H1 (cell line): ENCODE measurements at regions not wholly inside any gene's neighbourhood (a gene's known extent, or its start where the extent isn't known, plus 50 kb on each side); places are given as distances from the start of the nearest gene placed in this dataset.
A peak's percentile ranks its signal among the peaks of the same experiment; 100 is the strongest.

ENCODE experiments used
- CTCF ChIA-PET: fragments of 300-600 bp; sonication (Branson Sonifier 250); formaldehyde crosslinking; loops from one replicate; lab custom pipeline; 2021; ENCODE audit not compliant: partially characterized antibody; lab: Charles Lee
- POLR2A ChIA-PET: fragments of 300-600 bp; sonication (Branson Sonifier 250); formaldehyde crosslinking; loops from one replicate; lab custom pipeline; 2021; ENCODE audit warnings: inconsistent platforms; ENCODE audit not compliant: partially characterized antibody; lab: Charles Lee
- DNase-seq, 2 experiments: peaks; one replicate each; pipeline versions ENCODE4 v3.0.0 to v3.0.0-alpha.2; 2010 to 2022; ENCODE audit warnings: low spot score in 2 of 2, low read depth in 1 of 2, mixed read lengths in 1 of 2
- FAIRE-seq: peaks from 2 replicates; lab custom pipeline; 2011; peaks lifted over from hg19 to GRCh38; lab: Jason Lieb, UNC
- H2AFZ ChIP-seq: 2 replicates; pipeline ENCODE4 v1.8.1; 2012; ENCODE audit warnings: low read length, inconsistent platforms
- H2AK5ac ChIP-seq: 2 replicates; pipeline ENCODE4 v1.6.1; 2013; ENCODE audit warnings: low read depth, low read length
- H2BK120ac ChIP-seq: replicated peaks from 2 replicates; pipeline ENCODE3; 2013; ENCODE audit warnings: low read depth, low read length, inconsistent platforms
- H2BK12ac ChIP-seq: 2 replicates; pipeline ENCODE4 v1.6.1; 2013; ENCODE audit warnings: low read depth, low read length
- H2BK15ac ChIP-seq: 2 replicates; pipeline ENCODE4 v1.6.1; 2013; ENCODE audit warnings: low read length
- H2BK20ac ChIP-seq: 2 replicates; pipeline ENCODE4 v1.6.1; 2013; ENCODE audit warnings: low read length
- H2BK5ac ChIP-seq: 2 replicates; pipeline ENCODE4 v1.6.1; 2013; ENCODE audit warnings: low read depth, low read length
- H3K14ac ChIP-seq: 2 replicates; pipeline ENCODE4 v1.6.1; 2013; ENCODE audit warnings: inconsistent platforms; ENCODE audit not compliant: insufficient read length
- H3K18ac ChIP-seq: 2 replicates; pipeline ENCODE4 v1.6.1; 2013; ENCODE audit warnings: low read length; ENCODE audit errors: extremely low read depth
- H3K23ac ChIP-seq: 2 replicates; pipeline ENCODE4 v1.6.1; 2013; ENCODE audit warnings: inconsistent platforms; ENCODE audit not compliant: insufficient read length
- H3K23me2 ChIP-seq: 2 replicates; pipeline ENCODE4 v1.6.1; 2013; ENCODE audit warnings: low read depth, low read length
- H3K27ac ChIP-seq: 2 replicates; pipeline ENCODE4 v1.6.1; 2011; ENCODE audit warnings: low read depth, low read length, inconsistent platforms
- H3K27me3 ChIP-seq, 4 experiments: replicated peaks in 1 of 4; 1 replicate in 1 of 4; 2 replicates in 3 of 4; pipeline versions ENCODE4 v1.6.1 to v1.8.1; 2011 to 2013; ENCODE audit warnings: low read length in 3 of 4, mild to moderate bottlenecking in 3 of 4, inconsistent platforms in 2 of 4, mixed read lengths in 2 of 4, moderate library complexity in 1 of 4; ENCODE audit not compliant: control insufficient read depth in 3 of 4, insufficient read depth in 3 of 4; ENCODE audit errors: extremely low read depth in 1 of 4
- H3K36me3 ChIP-seq, 4 experiments: 2 replicates each; pipeline versions ENCODE4 v1.6.1 to v1.8.1; 2011 to 2013; ENCODE audit warnings: mild to moderate bottlenecking in 4 of 4, low read length in 3 of 4, moderate library complexity in 2 of 4, control low read depth in 1 of 4, inconsistent platforms in 1 of 4; ENCODE audit not compliant: insufficient read depth in 4 of 4, control insufficient read depth in 2 of 4
- H3K4ac ChIP-seq: replicated peaks from 2 replicates; pipeline ENCODE3; 2013; ENCODE audit warnings: low read length, low read depth, mixed read lengths, inconsistent platforms; ENCODE audit not compliant: insufficient read length
- H3K4me1 ChIP-seq, 4 experiments: replicated peaks in 1 of 4; 1 replicate in 1 of 4; 2 replicates in 3 of 4; pipeline versions ENCODE4 v1.6.1 to v1.8.1; 2011 to 2013; ENCODE audit warnings: low read length in 3 of 4, inconsistent platforms in 2 of 4, mixed read lengths in 1 of 4; ENCODE audit not compliant: insufficient read depth in 4 of 4, control insufficient read depth in 3 of 4
- H3K4me2 ChIP-seq, 2 experiments: 2 replicates each; pipeline versions ENCODE4 v1.6.1 to v1.8.1; 2011 to 2013; ENCODE audit warnings: low read depth in 2 of 2, low read length in 2 of 2, control low read depth in 1 of 2, inconsistent platforms in 1 of 2, mild to moderate bottlenecking in 1 of 2; ENCODE audit not compliant: insufficient read depth in 1 of 2
- H3K4me3 ChIP-seq, 4 experiments: fragments of 200-600, 300-600 bp in 1 of 4; sonication (generic), shearing (Covaris generic), sonication (Bioruptor Twin) in 1 of 4; 2 replicates each; pipeline versions ENCODE4 v1.5.1 to v1.8.1; 2011 to 2016; ENCODE audit warnings: low read length in 4 of 4, low read depth in 3 of 4, control low read depth in 2 of 4, inconsistent platforms in 2 of 4, mild to moderate bottlenecking in 2 of 4, mixed read lengths in 1 of 4, moderate library complexity in 1 of 4; ENCODE audit not compliant: insufficient read depth in 2 of 4; ENCODE audit errors: extremely low read depth in 1 of 4
- H3K56ac ChIP-seq: replicated peaks from 2 replicates; pipeline ENCODE3; 2013; ENCODE audit warnings: low read depth, mild to moderate bottlenecking, mixed read lengths, low read length, inconsistent platforms; ENCODE audit not compliant: insufficient read length
- H3K79me1 ChIP-seq: 2 replicates; pipeline ENCODE4 v1.6.1; 2013; ENCODE audit warnings: low read depth, low read length, control low read depth
- H3K79me2 ChIP-seq, 2 experiments: 2 replicates each; pipeline versions ENCODE4 v1.6.1 to v1.8.1; 2012 to 2013; ENCODE audit warnings: low read length in 2 of 2, mild to moderate bottlenecking in 2 of 2, inconsistent platforms in 1 of 2; ENCODE audit not compliant: insufficient read depth in 2 of 2, control insufficient read depth in 1 of 2
- H3K9ac ChIP-seq, 4 experiments: replicated peaks in 1 of 4; 1 replicate in 1 of 4; 2 replicates in 3 of 4; pipeline versions ENCODE4 v1.6.1 to v1.8.1; 2011 to 2013; ENCODE audit warnings: low read depth in 3 of 4, low read length in 3 of 4, control low read depth in 2 of 4, mild to moderate bottlenecking in 2 of 4, moderate library complexity in 2 of 4, inconsistent platforms in 1 of 4; ENCODE audit errors: extremely low read depth in 1 of 4
- H3K9me3 ChIP-seq, 2 experiments: 2 replicates each; pipeline versions ENCODE4 v1.6.1 to v1.8.1; 2012 to 2013; ENCODE audit warnings: mild to moderate bottlenecking in 2 of 2, moderate library complexity in 2 of 2, control low read depth in 1 of 2, inconsistent platforms in 1 of 2, low read depth in 1 of 2, low read length in 1 of 2, mixed read lengths in 1 of 2; ENCODE audit not compliant: insufficient read depth in 2 of 2
- H4K20me1 ChIP-seq, 2 experiments: replicated peaks in 1 of 2; 2 replicates each; pipeline versions ENCODE3 to v1.8.1; 2011 to 2013; ENCODE audit warnings: inconsistent platforms in 2 of 2, low read length in 2 of 2, mild to moderate bottlenecking in 1 of 2; ENCODE audit not compliant: insufficient read depth in 2 of 2, control insufficient read depth in 1 of 2
- H4K5ac ChIP-seq: 2 replicates; pipeline ENCODE4 v1.6.1; 2013; ENCODE audit warnings: low read length, low read depth, mixed read lengths, inconsistent platforms; ENCODE audit not compliant: insufficient read length
- H4K8ac ChIP-seq: 2 replicates; pipeline ENCODE4 v1.8.0; 2013; ENCODE audit warnings: mild to moderate bottlenecking, moderate library complexity, low read length, inconsistent platforms; ENCODE audit not compliant: insufficient read depth; ENCODE audit errors: extremely low read depth
- H4K91ac ChIP-seq: replicated peaks from 2 replicates; pipeline ENCODE3; 2013; ENCODE audit warnings: low read length, mixed read lengths, inconsistent platforms; ENCODE audit not compliant: insufficient read length
- CBX5 ChIP-seq: fragments of 300-800, 300-1000 bp; sonication (generic); IDR thresholded peaks from 2 replicates; pipeline ENCODE4 v1.7.1; 2016; ENCODE audit warnings: antibody characterized with exemption, low read length, low read depth
- CREB1 ChIP-seq: IDR thresholded peaks from 2 replicates; pipeline ENCODE4 v1.6.1; 2012; ENCODE audit warnings: inconsistent platforms
- JUND ChIP-seq: IDR thresholded peaks from 2 replicates; pipeline ENCODE4 v1.6.1; 2011; ENCODE audit warnings: mild to moderate bottlenecking, improper control_type of control experiment, low read length
- KDM4A ChIP-seq: IDR thresholded peaks from one replicate; pipeline ENCODE4 v1.7.1; 2012; ENCODE audit warnings: low read depth, mild to moderate bottlenecking, moderate library complexity, low read length, inconsistent platforms; ENCODE audit not compliant: severe bottlenecking
- MAFK ChIP-seq: IDR thresholded peaks from 2 replicates; pipeline ENCODE4 v1.6.1; 2012; ENCODE audit warnings: low read depth, mild to moderate bottlenecking, improper control_type of control experiment, low read length
- SIN3A ChIP-seq, 2 experiments: IDR thresholded peaks in 1 of 2; conservative IDR thresholded peaks in 1 of 2; 2 replicates each; pipeline ENCODE4 v1.6.1; 2011 to 2012; ENCODE audit warnings: low read length in 2 of 2, improper control_type of control experiment in 1 of 2, low read depth in 1 of 2, mild to moderate bottlenecking in 1 of 2
- TAF1 ChIP-seq: IDR thresholded peaks from 2 replicates; pipeline ENCODE4 v1.6.1; 2011; ENCODE audit warnings: mild to moderate bottlenecking, low read depth, low read length
- TAF7 ChIP-seq: optimal IDR thresholded peaks from 2 replicates; pipeline ENCODE3; 2011; ENCODE audit warnings: low read depth, mild to moderate bottlenecking, inconsistent platforms, low read length, moderate library complexity, borderline replicate concordance
- WGBS, 2 experiments: shearing (Covaris generic) in 1 of 2; methylation state at CpG; one replicate each; pipeline versions ENCODE4 v1.1.6 to v1.1.7; 2013 to 2015; ENCODE audit warnings: low lambda C conversion rate in 2 of 2, mixed read lengths in 2 of 2, inconsistent platforms in 1 of 2, low coverage in 1 of 2, missing lambda C conversion rate in 1 of 2; ENCODE audit not compliant: insufficient replicate concordance in 2 of 2, insufficient coverage in 1 of 2, insufficient read length in 1 of 2; ENCODE audit errors: extremely low coverage in 1 of 2, missing lambda C conversion rate in 1 of 2; 5-methylcytosine and 5-hydroxymethylcytosine counted together
- TF ChIP-seq, protein P1 (sequence below): IDR thresholded peaks from 2 replicates; pipeline ENCODE4 v1.6.1; 2012; ENCODE audit warnings: low read length, inconsistent platforms
- TF ChIP-seq, protein P2 (sequence below): IDR thresholded peaks from 2 replicates; pipeline ENCODE4 v1.6.1; 2012; ENCODE audit warnings: inconsistent platforms

GRCh38 chr9:86577420-86578333 lies 223.5 kb upstream of the TUT7 start:
- Histone ChIP-seq H3K4ac (no peak overlapping the region), H3K56ac (no peak overlapping the region)
- FAIRE-seq, result no peak
- TF ChIP-seq, protein P1, sequence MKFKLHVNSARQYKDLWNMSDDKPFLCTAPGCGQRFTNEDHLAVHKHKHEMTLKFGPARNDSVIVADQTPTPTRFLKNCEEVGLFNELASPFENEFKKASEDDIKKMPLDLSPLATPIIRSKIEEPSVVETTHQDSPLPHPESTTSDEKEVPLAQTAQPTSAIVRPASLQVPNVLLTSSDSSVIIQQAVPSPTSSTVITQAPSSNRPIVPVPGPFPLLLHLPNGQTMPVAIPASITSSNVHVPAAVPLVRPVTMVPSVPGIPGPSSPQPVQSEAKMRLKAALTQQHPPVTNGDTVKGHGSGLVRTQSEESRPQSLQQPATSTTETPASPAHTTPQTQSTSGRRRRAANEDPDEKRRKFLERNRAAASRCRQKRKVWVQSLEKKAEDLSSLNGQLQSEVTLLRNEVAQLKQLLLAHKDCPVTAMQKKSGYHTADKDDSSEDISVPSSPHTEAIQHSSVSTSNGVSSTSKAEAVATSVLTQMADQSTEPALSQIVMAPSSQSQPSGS, result no peak
- TF ChIP-seq, protein P2, sequence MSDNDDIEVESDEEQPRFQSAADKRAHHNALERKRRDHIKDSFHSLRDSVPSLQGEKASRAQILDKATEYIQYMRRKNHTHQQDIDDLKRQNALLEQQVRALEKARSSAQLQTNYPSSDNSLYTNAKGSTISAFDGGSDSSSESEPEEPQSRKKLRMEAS, result no peak; the same call in 1 of the 2 replicates
- no peak for TF ChIP-seq CBX5
- TF ChIP-seq MAFK, result no peak
- TF ChIP-seq KDM4A, result no peak
- TF ChIP-seq CREB1, result no peak
- TF ChIP-seq TAF1, result no peak
- TF ChIP-seq SIN3A (conservative IDR thresholded peaks at IDR 0.05 in 1 of 2, IDR thresholded peaks at IDR 0.05 in 1 of 2; ENCODE audit: low read depth in 1 of 2, low read length in 2 of 2), result no peak
- no peak for TF ChIP-seq TAF7
- TF ChIP-seq JUND, result no peak

More at GRCh38 chr9:86577420-86578333, 223.5 kb upstream of the TUT7 start:
- Histone ChIP-seq H3K27me3 (no peaks in the 10 kb centered on the region; a peak in 1 of 7 replicates), H3K18ac (no peak overlapping the region; the same call in 1 of the 2 replicates), H4K8ac (no peak overlapping the region), H4K91ac (no peak overlapping the region), H3K4me2 (peak overlapping the region in 1 of 2 experiments; percentile 17; a peak in 1 of 4 replicates), H3K79me2 (no peaks in the 10 kb centered on the region), H2BK12ac (no peak overlapping the region), H3K4me1 (peaks cover 2 to 14% (median 5%) of the 10 kb centered on the region in 4 experiments; a peak in 6 of 7 replicates), H2BK5ac (no peak overlapping the region), H3K9me3 (no peaks in the 10 kb centered on the region; a peak in 1 of 4 replicates), H3K27ac (no peak overlapping the region), H2BK15ac (no peak overlapping the region), H4K20me1 (no peaks in the 10 kb centered on the region), H3K23ac (no peak overlapping the region), H3K23me2 (no peaks in the 10 kb centered on the region; the same call in 1 of the 2 replicates), H3K4me3 (no peak overlapping the region), H3K79me1 (no peaks in the 10 kb centered on the region), H3K36me3 (no peaks in the 10 kb centered on the region), H2AK5ac (no peak overlapping the region), H2AFZ (0 out of 2 replicates have a peak overlapping the region, but pooled peaks have one; percentile 26), H2BK120ac (no peak overlapping the region), H3K9ac (no peak overlapping the region), H2BK20ac (no peak overlapping the region), H3K14ac (no peak overlapping the region), H4K5ac (no peak overlapping the region)
- CTCF ChIA-PET, result interaction anchor here (0.8 to 1.6 kb wide), 4 partner anchors 12 to 91 kb away, joined by 3 to 10 read pairs (median 4); no protein-coding TSS in a partner anchor
- POLR2A ChIA-PET, result no interaction called here
- DNase-seq, result peak in 1 of 2 experiments; percentile 47
- WGBS, 2 experiments, result 90% methylated on average over 25 of the region's 30 CpGs; no CpG with 5 or more reads in 1 of the 2 experiments
